Stimulated activated CD4-positive, alpha-beta T cell treated with anti-CD3 and anti-CD28 coated beads, TNF-alpha, amount 100 ng/mL, for 48 hours (primary cell): ENCODE measurements at regions not wholly inside any gene's neighbourhood (a gene's known extent, or its start where the extent isn't known, plus 50 kb on each side); places are given as distances from the start of the nearest gene placed in this dataset.
"Not testable (repeated sequence)": the region's sequence is repeated elsewhere in the genome, so short reads cannot be mapped to it uniquely, and the experiment has no call there.

Source experiments
- DNase-seq, 3 donors: peaks; one replicate each; pipeline ENCODE4 v3.0.0-alpha.2; 2020; ENCODE audit warnings: low read depth in 3 of 3

DNA sequence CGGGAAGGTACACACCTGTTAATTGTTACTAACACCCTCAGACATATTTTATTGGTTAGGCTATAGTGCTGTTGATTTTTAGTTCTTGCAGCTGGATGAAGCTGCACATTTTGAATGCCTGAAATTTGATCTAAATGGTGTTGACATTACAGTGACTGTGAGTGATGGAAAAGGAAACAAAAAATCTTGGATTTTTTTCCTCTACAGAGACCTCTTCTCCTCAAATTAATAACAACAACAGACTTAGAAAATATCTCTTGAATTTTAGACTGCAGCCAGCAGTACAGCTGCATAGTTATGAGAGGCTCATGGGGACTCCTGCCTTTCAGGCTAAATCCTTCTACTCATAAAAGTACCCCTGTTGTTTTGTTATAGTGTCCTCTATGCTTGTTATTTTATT lies 500.5 kb upstream of the SPRY2 start:
- DNase-seq, result no peak

GRCh38 chr13:80840316-80840976 lies 499.5 kb upstream of the SPRY2 start:
- no peak for DNase-seq

GRCh38 chr13:80835902-80836301 lies 495.0 kb upstream of the SPRY2 start:
- no peak for DNase-seq

DNA sequence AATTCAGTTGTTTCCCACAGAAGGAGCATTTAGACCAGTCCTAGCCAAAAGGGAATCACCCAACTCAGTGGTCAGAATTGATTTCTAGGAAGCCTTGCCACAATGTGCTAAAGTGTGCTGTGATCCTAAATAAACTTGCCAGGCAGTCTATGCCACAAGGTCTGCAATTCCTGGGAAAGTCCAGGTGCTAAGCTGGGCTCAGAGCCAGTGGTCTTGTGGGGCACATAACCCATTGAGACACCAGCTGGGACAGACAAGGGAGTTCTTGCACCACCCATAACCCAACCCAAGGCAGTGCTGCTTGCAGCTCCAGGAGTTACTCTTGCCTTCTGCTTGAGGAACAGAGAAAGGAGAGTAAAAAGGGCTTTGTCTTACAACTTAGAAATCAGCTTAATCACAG lies 489.5 kb upstream of the SPRY2 start:
- DNase-seq, result no peak

GRCh38 chr13:80828759-80829158 lies 487.8 kb upstream of the SPRY2 start:
- no peak for DNase-seq

DNA sequence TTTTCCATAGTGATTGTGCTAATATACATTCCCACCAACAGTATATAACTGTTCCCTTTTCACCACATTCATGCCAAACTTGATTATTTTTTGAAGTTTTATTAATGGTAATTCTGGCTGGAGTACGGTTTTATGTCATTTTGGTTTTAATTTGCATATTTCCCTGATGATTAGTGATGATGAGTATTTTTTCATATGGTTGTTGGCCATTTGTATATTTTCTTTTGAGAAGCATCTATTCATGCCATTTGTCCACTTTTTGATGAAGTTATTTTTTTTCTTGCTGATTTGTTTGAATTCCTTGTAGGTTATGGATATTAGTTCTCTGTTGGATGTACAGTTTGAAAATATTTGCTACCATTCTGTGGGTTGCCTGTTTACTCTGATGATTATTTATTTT lies 484.4 kb upstream of the SPRY2 start:
- DNase-seq, result no peak

DNA sequence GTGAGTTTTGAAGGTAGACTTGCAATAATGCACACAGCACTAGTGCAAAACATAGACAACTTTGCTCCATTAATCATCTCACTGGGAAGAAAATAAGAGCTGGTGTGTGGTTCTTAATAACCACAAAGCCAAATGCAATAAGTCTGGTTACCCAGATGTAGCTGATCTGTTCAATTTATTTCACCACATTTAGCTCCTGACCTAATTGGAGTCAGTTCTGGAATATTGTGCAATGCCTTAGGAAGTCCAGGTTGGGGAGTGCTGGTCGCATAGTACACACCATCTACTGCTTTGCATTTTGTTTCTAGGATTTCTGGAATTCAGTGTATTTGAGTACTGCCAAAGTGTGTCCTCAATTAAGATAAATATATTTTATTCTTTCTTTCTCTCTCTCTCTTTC lies 483.3 kb upstream of the SPRY2 start:
- DNase-seq, result no peak

DNA sequence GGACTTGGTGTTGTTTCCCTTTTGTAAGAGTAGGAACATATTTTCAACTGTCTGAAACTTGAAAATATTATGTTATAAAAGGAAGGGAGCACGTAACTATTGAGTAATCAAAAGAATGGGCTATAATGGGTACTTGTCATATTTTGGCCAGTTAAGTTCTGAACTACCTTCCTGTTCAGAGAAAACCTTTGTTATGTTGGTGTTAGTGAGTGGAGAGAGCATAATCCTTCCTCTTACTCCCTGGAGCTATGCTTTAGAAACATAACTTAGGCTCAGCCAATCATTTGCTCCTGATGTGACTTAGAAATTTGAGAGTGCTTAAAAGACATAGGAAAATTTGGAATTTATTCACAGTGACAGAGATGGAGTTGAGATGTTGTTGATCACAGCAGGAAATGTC lies 482.5 kb upstream of the SPRY2 start:
- no peak for DNase-seq

DNA sequence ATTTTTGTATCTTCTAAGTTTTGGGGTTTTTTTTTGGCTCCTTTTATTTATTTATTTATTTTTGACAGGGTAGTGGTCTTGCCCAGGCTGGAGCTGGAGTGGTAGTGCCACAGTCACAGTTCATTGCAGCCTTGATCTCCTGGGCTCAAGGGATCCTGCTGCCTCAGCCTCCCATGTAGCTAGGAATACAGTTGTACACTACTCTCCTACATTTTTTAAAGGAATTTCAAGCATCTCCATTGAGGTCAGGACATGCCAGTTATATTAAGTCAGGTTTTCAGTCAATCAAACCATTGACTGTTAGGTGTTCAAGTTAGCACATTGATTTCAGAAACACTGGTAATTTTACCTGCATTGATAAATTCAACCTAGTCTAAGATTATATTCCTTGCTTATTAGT lies 480.5 kb upstream of the SPRY2 start:
- no peak for DNase-seq

DNA sequence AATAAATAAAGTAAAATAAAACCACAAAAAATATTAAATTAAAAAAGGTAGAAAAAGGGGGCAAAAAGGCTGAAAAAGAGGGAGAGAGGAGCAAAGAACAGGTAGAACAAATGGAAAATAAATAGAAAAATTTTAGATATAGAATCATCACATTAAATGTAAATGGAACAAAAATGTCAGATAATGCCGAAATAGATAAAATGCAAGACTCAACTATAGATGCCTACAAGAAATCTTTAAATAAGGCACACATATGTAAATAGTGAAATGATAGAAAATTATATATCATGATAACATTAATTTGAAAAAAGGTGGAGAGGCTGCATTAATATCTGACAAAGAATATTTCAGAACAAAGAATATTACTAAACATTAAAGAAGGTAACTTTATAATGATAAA lies 477.1 kb upstream of the SPRY2 start:
- no peak for DNase-seq

DNA sequence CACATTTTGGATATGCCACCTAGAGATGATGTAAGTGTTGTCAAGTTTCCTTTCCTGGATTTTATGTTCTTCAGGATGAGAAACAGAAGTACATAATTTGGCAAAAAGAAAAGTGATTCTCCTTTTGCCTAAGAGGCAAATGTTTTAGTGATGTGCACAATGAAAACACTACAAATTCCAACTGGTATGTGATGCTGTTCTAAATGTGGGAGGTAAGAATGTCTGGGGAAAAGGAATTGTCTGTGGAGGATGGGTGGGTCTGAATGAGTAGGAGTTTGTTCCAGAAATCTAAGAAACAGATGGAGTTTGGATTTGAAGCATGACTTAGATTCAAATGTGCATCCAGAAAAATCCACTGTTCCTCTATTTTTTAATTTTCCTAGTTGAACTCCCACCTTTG lies 473.6 kb upstream of the SPRY2 start:
- no peak for DNase-seq

- DNase-seq, result not testable (repeated sequence)
These were observed 469.4 kb upstream of the SPRY2 start for GRCh38 chr13:80810294-80810693.

DNA sequence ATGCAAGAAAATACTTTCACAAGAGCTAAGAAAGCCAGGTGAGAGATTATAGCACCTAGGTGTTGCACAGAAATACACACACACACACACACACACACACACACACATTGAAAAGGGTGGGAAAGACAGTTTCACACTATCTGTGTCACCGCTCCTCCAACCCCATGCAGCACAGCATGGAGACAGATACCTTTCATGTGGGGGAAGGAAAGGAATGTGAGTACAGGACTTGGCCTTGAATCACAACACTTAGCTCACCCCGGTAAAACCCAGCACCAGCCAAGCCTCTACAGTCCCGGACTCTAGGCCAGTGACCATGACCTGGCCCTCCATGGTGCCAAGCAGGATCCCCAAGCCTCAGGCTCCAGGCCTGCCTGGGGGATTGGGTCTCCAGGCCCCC lies 462.0 kb upstream of the SPRY2 start:
- DNase-seq, result no peak

DNA sequence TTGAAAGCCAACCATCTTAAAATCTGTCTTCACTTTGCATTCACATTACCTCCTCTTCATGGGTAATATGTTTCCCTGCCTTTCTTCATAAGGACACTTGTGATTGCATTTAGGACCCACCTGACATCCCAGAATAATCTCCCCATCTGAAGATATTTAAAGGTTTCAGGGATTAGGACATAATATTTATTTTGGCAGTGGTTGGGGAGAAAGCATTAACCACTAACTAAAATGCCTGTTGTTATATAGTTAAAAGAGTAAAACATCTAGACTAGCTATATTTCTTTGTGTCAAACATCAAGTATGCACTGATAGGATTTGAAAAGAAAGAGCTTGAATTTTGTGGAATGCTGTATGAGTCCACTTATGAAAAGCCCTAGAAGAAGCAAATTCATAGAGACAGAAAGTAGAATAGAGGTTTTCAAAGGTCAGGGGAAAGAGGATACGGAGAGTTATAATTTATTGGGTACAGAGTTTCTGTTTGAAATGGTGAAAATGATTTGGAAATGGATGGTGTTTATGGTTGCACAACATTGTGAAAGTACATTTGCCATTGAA lies 457.7 kb upstream of the SPRY2 start:
- no peak for DNase-seq

GRCh38 chr13:80787604-80788003 lies 446.7 kb upstream of the SPRY2 start:
- no peak for DNase-seq

DNA sequence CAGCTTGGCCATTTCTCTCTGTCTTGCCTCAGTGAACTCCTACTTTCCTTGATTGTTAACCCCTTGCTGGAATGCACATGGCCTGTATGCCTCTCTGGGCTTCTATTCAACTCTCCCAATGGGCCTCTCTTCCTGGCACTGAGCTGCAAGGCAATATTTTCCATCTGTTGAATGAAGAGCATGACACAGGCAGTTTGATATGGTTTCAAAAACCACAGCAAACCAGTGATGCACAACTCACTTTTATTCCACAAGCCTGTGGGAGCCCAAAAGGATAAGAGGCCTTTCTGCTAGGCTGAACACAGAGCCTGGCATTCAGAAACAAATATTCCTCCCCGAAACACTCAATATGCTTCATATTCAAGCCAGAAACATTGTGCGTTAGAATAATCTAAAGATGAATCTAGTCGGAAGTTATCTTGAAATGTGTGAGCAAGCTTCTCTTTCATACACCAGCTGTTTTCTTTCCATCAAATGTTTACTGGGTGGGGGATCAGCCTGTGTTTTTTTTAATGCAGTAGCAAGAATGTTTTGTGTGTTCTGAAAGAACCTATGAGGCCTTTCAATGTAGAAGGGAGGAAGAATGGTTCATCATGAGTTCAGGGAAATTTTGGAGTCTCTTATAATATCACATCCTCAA lies 443.1 kb upstream of the SPRY2 start:
- DNase-seq, result no peak

GRCh38 chr13:80782441-80782840 lies 441.5 kb upstream of the SPRY2 start:
- DNase-seq, result no peak

DNA sequence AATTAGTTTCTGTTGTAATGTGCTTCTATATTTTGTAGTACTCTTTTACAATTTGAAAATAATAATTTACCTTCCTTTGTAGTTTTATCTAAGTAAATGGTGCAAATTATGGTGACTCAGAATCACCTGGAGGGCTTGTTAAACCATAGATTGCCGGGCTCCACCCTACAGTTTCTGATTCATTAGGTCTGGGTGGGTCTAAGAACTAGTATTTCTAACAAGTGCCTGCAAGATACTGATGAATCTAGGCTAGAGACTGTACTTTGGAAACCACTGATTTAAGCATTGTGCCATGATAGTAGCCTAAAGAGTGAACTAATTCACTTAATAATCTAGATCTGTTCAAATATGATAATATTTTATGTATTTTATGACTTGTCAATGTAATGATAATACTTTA lies 437.4 kb upstream of the SPRY2 start:
- DNase-seq, result no peak

DNA sequence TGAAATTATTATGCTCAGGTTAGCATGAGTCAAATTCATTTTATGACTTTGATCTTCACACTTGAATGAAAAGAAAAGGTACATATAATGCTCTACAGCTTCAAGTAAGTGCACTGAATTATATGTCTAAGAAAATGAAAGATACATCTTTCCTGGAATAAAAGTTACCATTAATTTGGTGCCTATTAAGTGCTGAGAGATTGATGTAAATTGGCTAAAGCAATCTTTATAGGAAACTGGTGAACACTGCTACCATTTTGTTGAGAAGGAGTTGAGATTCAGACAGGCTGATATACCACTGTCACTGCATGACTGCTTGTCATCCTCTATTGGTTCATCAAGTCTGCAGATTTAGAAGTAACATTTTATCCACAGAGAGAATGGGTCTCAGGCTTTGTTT lies 416.8 kb upstream of the SPRY2 start:
- DNase-seq, result no peak

- no peak for DNase-seq
These were observed 415.0 kb upstream of the SPRY2 start for GRCh38 chr13:80755910-80756309.

GRCh38 chr13:80754441-80754840 lies 413.5 kb upstream of the SPRY2 start:
- DNase-seq, result no peak

- no peak for DNase-seq
These were observed 412.9 kb upstream of the SPRY2 start for GRCh38 chr13:80753866-80754265.

- no peak for DNase-seq
These were observed 410.9 kb upstream of the SPRY2 start for GRCh38 chr13:80751854-80752253.
